ENCODE measurements at regions not wholly inside any gene's neighbourhood (a gene's known extent, or its start where the extent isn't known, plus 50 kb on each side); places are given as distances from the start of the nearest gene placed in this dataset.

- WGBS: 58% methylated on average over 7 of the region's 7 CpGs
- H3K9ac ChIP-seq (ENCODE audit: low read depth in 1 of 2, low read length in 2 of 2): no peak overlapping the region
- H3K4me3 ChIP-seq (ENCODE audit: low read depth in 1 of 3, low read length in 3 of 3): no peak overlapping the region
- DNase-seq (ENCODE audit: low spot score): no peak
- H3K36me3 ChIP-seq (ENCODE audit: control insufficient read depth in 4 of 4, insufficient read depth in 3 of 4, low read depth in 1 of 4, low read length in 3 of 4): no peaks in the 10 kb centered on the region
- no peak overlapping the region for H3K27ac ChIP-seq (ENCODE audit: low read depth in 1 of 2, low read length in 2 of 2)
- TF ChIP-seq EGR1 (IDR thresholded peaks at IDR 0.05; ENCODE audit: low read depth in 2 of 2): no peak
- no peak for TF ChIP-seq FOXA1 (IDR thresholded peaks at IDR 0.05)
- no peak for TF ChIP-seq ATF3 (IDR thresholded peaks at IDR 0.05)
- TF ChIP-seq REST (IDR thresholded peaks at IDR 0.05): no peak
- no peak for TF ChIP-seq CTCF (IDR thresholded peaks at IDR 0.05; ENCODE audit: low read depth, low read length, missing input control)
- TF ChIP-seq JUND (IDR thresholded peaks at IDR 0.05): no peak
- TF ChIP-seq RXRA (IDR thresholded peaks at IDR 0.05): no peak
- TF ChIP-seq, protein P1, sequence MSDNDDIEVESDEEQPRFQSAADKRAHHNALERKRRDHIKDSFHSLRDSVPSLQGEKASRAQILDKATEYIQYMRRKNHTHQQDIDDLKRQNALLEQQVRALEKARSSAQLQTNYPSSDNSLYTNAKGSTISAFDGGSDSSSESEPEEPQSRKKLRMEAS (IDR thresholded peaks at IDR 0.05): no peak
- TF ChIP-seq GABPA (IDR thresholded peaks at IDR 0.05 in 1 of 2, conservative IDR thresholded peaks at IDR 0.05 in 1 of 2): no peak
- TF ChIP-seq, protein P2, sequence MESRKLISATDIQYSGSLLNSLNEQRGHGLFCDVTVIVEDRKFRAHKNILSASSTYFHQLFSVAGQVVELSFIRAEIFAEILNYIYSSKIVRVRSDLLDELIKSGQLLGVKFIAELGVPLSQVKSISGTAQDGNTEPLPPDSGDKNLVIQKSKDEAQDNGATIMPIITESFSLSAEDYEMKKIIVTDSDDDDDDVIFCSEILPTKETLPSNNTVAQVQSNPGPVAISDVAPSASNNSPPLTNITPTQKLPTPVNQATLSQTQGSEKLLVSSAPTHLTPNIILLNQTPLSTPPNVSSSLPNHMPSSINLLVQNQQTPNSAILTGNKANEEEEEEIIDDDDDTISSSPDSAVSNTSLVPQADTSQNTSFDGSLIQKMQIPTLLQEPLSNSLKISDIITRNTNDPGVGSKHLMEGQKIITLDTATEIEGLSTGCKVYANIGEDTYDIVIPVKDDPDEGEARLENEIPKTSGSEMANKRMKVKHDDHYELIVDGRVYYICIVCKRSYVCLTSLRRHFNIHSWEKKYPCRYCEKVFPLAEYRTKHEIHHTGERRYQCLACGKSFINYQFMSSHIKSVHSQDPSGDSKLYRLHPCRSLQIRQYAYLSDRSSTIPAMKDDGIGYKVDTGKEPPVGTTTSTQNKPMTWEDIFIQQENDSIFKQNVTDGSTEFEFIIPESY (IDR thresholded peaks at IDR 0.05): no peak
- no peak for TF ChIP-seq SP1 (IDR thresholded peaks at IDR 0.05)
- no peak for TF ChIP-seq TAF1 (conservative IDR thresholded peaks at IDR 0.05)
- TF ChIP-seq RAD21 (IDR thresholded peaks at IDR 0.05): no peak
- peaks cover 0 to 6% (median 3%) of the 10 kb centered on the region in 4 donors for H3K4me1 ChIP-seq (ENCODE audit: control insufficient read depth in 4 of 4, insufficient read depth in 4 of 4, low read length in 3 of 4)
- no peaks in the 10 kb centered on the region for H3K27me3 ChIP-seq (ENCODE audit: control insufficient read depth in 4 of 4, insufficient read depth in 4 of 4, low read length in 3 of 4)
- H3K9me3 ChIP-seq (ENCODE audit: control insufficient read depth in 4 of 4, low read length in 3 of 4): no peaks in the 10 kb centered on the region
Measured at GRCh38 chr11:123251657-123252344, 56.8 kb upstream of the CLMP start.
